Kidney epithelial cell (primary cell): ENCODE measurements at regions not wholly inside any gene's neighbourhood (a gene's known extent, or its start where the extent isn't known, plus 50 kb on each side); places are given as distances from the start of the nearest gene placed in this dataset.

ENCODE experiments used
- DNase-seq: peaks from one replicate; pipeline ENCODE4 v3.0.0-alpha.2; 2010; ENCODE audit warnings: low read depth
- H3K27me3 ChIP-seq: 2 replicates; pipeline ENCODE4 v1.6.0; 2011; ENCODE audit warnings: low read length; ENCODE audit not compliant: control insufficient read depth, insufficient read depth
- H3K36me3 ChIP-seq: 2 replicates; pipeline ENCODE4 v1.5.1; 2011; ENCODE audit warnings: low read length; ENCODE audit not compliant: control insufficient read depth, insufficient read depth
- H3K4me3 ChIP-seq: 2 replicates; pipeline ENCODE4 v1.5.1; 2011; ENCODE audit warnings: low read depth, mild to moderate bottlenecking, control low read depth, low read length
- TF ChIP-seq, protein P1 (sequence below): IDR thresholded peaks from 2 replicates; pipeline ENCODE4 v1.5.1; 2011; ENCODE audit warnings: mild to moderate bottlenecking, moderate library complexity, low read length, control low read depth, inconsistent platforms; ENCODE audit not compliant: insufficient read depth, poor library complexity, severe bottlenecking

DNA sequence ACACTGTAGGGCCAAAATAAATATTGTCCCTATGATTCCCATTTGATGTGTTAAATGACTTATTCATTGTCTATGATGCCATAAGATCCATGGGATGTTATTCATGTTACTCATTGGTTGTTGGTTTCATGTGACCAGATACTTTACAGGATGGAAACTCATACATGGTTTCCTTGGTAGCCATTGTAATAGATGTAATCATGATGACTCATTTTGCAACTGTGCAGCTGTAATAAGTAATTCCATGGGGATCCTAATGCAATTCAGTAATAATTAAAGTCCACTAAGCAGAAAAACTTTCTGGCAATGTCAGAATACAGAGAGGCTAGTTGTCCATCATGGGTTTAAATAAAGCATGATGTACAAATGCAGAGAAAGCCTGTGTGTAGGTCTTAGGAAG lies 389.7 kb upstream of the NR3C2 start:
- TF ChIP-seq, protein P1, sequence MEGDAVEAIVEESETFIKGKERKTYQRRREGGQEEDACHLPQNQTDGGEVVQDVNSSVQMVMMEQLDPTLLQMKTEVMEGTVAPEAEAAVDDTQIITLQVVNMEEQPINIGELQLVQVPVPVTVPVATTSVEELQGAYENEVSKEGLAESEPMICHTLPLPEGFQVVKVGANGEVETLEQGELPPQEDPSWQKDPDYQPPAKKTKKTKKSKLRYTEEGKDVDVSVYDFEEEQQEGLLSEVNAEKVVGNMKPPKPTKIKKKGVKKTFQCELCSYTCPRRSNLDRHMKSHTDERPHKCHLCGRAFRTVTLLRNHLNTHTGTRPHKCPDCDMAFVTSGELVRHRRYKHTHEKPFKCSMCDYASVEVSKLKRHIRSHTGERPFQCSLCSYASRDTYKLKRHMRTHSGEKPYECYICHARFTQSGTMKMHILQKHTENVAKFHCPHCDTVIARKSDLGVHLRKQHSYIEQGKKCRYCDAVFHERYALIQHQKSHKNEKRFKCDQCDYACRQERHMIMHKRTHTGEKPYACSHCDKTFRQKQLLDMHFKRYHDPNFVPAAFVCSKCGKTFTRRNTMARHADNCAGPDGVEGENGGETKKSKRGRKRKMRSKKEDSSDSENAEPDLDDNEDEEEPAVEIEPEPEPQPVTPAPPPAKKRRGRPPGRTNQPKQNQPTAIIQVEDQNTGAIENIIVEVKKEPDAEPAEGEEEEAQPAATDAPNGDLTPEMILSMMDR = no peak
- Histone ChIP-seq H3K36me3 (no peaks in the 10 kb centered on the region), H3K27me3 (no peaks in the 10 kb centered on the region), H3K4me3 (no peak overlapping the region)
- peak; percentile 86 for DNase-seq

DNA sequence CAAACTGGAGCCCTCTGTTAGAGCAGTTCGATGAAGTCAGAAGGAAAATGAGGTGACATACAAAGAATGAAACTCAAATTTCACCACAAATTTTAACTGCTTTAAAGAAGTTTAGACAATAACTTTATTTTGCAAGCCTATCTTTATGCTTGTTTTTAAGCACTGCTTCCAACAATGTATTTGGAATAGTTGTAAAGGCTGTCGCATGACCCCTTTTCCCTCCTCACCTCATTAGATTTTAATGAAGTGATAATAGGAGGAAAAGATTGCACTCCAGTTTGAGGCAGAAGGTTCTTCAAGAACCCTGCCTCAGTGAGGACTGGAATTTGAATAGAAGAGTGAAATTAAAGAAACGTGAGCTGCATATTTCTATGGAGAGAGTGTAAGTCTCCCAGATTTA lies 386.1 kb upstream of the NR3C2 start:
- Histone ChIP-seq H3K36me3 (no peaks in the 10 kb centered on the region), H3K4me3 (no peak overlapping the region), H3K27me3 (no peaks in the 10 kb centered on the region)
- no peak for DNase-seq
- TF ChIP-seq, protein P1 = no peak

DNA sequence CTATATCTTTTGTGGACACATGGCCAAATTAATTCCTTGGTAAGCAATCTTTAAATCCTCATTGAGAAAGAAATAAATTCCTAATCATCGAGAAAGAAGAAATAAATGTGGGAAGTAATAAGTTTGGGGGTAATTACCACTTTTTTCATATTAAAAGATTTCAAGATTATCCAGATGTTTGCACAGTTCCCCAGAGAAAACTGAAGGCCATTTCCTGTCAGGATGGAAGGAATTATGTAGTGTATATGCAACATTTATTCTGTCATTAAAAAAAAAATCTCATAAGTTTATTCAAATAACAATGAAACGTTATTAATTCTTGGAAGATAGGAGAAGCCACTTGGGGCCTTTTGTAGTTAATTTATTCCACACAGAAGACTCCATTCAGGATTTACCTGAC lies 385.6 kb upstream of the NR3C2 start:
- TF ChIP-seq, protein P1 = no peak
- no peak for DNase-seq
- Histone ChIP-seq H3K4me3 (no peak overlapping the region), H3K27me3 (no peaks in the 10 kb centered on the region), H3K36me3 (no peaks in the 10 kb centered on the region)

DNA sequence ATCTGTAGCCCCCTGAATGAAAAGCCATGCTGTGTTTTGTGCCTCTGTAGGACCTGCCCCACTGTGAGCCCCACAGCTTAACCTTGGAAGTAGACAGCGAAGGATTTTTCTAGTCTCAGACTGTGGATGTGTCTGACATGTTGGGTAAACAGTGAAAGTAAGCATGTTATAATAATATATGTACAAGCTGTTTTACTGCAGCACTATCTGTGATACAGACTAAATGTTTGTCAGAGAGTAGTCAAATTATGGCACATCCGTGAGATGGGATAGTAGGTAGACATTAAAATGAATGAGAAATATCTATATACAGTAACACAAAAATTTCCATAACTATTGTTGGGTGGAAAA lies 381.2 kb upstream of the NR3C2 start:
- H3K27me3 ChIP-seq = no peaks in the 10 kb centered on the region
- no peaks in the 10 kb centered on the region for H3K36me3 ChIP-seq
- TF ChIP-seq, protein P1 = no peak
- no peak overlapping the region for H3K4me3 ChIP-seq
- no peak for DNase-seq

DNA sequence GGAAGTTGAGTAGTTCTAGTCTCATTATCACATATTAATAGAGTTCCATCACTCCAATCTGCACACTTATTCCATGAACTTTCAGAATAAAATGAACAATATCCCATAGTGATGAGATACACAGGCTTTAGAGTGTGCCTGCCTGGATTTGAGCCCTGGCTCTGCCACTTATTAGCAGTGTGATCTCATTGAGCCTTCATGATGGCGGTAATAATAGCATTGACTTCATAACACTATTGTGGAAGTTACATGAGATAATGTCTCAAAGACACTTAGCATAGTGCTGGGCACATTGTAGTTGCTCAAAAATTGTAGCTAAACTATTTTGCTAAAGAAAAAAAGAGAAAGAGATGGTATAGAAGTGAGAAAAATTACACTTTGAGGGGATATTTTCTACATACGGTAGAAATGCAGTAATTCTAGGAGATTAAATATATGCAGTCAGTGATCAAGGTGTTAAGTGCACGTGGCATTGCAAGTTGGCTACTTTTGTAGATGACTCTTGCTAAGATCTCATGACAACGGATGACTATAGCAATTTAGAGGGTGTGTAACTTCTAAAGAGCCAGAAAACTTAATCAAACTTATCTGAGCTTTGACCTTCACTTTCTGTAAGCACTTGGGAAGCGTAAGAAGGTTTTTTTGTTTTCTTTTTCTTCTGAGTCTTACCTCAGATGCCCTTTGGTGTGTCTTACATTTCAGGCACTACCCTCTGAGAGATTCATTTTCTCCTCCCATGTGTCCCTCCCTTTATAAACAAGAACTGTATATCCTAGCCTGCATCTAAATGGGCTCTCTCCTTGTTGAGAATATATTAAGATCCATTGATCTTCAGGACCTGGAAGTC lies 380.6 kb upstream of the NR3C2 start:
- no peaks in the 10 kb centered on the region for H3K27me3 ChIP-seq
- no peaks in the 10 kb centered on the region for H3K36me3 ChIP-seq
- DNase-seq = no peak

More for the DNA sequence above, 380.6 kb upstream of the NR3C2 start:
- no peak overlapping the region for H3K4me3 ChIP-seq
- TF ChIP-seq, protein P1 = no peak
